ENCODE measurements at regions not wholly inside any gene's neighbourhood (a gene's known extent, or its start where the extent isn't known, plus 50 kb on each side); places are given as distances from the start of the nearest gene placed in this dataset.

GRCh38 chr7:9200626-9201025 is 767.2 kb downstream of the NXPH1 start:
- no peaks in the 10 kb centered on the region for H3K27me3 Mint-ChIP-seq (ENCODE audit: unreplicated experiment)
- TF ChIP-seq, protein P1, sequence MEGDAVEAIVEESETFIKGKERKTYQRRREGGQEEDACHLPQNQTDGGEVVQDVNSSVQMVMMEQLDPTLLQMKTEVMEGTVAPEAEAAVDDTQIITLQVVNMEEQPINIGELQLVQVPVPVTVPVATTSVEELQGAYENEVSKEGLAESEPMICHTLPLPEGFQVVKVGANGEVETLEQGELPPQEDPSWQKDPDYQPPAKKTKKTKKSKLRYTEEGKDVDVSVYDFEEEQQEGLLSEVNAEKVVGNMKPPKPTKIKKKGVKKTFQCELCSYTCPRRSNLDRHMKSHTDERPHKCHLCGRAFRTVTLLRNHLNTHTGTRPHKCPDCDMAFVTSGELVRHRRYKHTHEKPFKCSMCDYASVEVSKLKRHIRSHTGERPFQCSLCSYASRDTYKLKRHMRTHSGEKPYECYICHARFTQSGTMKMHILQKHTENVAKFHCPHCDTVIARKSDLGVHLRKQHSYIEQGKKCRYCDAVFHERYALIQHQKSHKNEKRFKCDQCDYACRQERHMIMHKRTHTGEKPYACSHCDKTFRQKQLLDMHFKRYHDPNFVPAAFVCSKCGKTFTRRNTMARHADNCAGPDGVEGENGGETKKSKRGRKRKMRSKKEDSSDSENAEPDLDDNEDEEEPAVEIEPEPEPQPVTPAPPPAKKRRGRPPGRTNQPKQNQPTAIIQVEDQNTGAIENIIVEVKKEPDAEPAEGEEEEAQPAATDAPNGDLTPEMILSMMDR (IDR thresholded peaks at IDR 0.05), result no peak

GRCh38 chr7:9201928-9202327 is 768.5 kb downstream of the NXPH1 start:
- Mint-ChIP-seq H3K4me3 (ENCODE audit: unreplicated experiment) (no peak overlapping the region), H3K4me1 (ENCODE audit: unreplicated experiment) (no peaks in the 10 kb centered on the region), H3K36me3 (ENCODE audit: unreplicated experiment) (no peaks in the 10 kb centered on the region), H3K27me3 (ENCODE audit: unreplicated experiment) (no peaks in the 10 kb centered on the region), H3K27ac (ENCODE audit: unreplicated experiment) (no peak overlapping the region), H3K9me3 (ENCODE audit: unreplicated experiment) (no peaks in the 10 kb centered on the region)
- DNase-seq (ENCODE audit: extremely low spot score, unreplicated experiment), result no peak
- TF ChIP-seq, protein P1 (IDR thresholded peaks at IDR 0.05), result no peak

More at GRCh38 chr7:9200626-9201025, 767.2 kb downstream of the NXPH1 start:
- Mint-ChIP-seq H3K27ac (ENCODE audit: unreplicated experiment) (no peak overlapping the region), H3K36me3 (ENCODE audit: unreplicated experiment) (no peaks in the 10 kb centered on the region), H3K9me3 (ENCODE audit: unreplicated experiment) (no peaks in the 10 kb centered on the region), H3K4me1 (ENCODE audit: unreplicated experiment) (no peaks in the 10 kb centered on the region), H3K4me3 (ENCODE audit: unreplicated experiment) (no peak overlapping the region)
- DNase-seq (ENCODE audit: extremely low spot score, unreplicated experiment), result no peak

DNA sequence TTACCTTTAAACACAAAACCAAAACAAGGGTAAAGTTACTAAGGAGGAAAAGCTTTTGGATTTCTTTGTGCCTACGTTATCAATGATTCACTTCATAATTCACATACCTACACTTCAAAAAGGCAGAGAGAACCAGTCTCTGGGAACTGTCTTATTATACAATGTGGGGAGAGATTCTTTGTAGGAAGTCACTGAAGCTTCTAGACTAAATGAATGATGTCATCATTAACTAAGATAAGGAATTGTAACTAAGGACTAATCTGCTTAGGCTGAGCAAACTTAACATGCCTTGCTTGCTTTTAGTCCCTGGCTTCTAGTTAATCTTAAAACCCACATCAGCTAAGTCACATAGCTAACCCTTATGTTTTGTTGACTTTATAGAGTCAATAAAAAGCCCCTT is 771.2 kb downstream of the NXPH1 start:
- no peak overlapping the region for H3K4me3 Mint-ChIP-seq (ENCODE audit: unreplicated experiment)
- no peaks in the 10 kb centered on the region for H3K9me3 Mint-ChIP-seq (ENCODE audit: unreplicated experiment)

DNA sequence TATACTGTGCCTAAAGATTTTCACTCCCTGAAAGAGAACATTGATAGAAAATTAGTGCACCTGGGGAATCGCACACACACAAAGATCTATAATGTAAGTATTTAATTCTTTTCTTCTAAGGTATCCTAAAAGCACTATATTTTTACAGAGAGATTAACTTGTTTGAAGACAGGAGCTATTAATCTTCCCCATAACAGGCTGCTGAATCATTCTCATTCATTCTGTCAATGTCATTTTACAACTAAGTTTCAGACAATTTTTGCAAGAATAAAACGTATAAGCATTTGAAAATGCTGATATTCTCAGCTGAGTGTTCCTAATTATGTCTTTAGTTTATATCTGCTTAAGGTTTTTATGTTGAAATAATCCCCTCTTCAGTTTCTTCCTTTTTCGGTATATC is 776.7 kb downstream of the NXPH1 start:
- no peaks in the 10 kb centered on the region for H3K27me3 Mint-ChIP-seq (ENCODE audit: unreplicated experiment)
- no peak overlapping the region for H3K27ac Mint-ChIP-seq (ENCODE audit: unreplicated experiment)
- no peak overlapping the region for H3K4me3 Mint-ChIP-seq (ENCODE audit: unreplicated experiment)
- H3K9me3 Mint-ChIP-seq (ENCODE audit: unreplicated experiment), result no peaks in the 10 kb centered on the region
- H3K36me3 Mint-ChIP-seq (ENCODE audit: unreplicated experiment), result no peaks in the 10 kb centered on the region
- DNase-seq (ENCODE audit: extremely low spot score, unreplicated experiment), result no peak
- TF ChIP-seq, protein P1 (IDR thresholded peaks at IDR 0.05), result no peak
- no peaks in the 10 kb centered on the region for H3K4me1 Mint-ChIP-seq (ENCODE audit: unreplicated experiment)

More for the DNA sequence above, 771.2 kb downstream of the NXPH1 start:
- Mint-ChIP-seq H3K36me3 (ENCODE audit: unreplicated experiment) (no peaks in the 10 kb centered on the region), H3K27ac (ENCODE audit: unreplicated experiment) (no peak overlapping the region), H3K4me1 (ENCODE audit: unreplicated experiment) (no peaks in the 10 kb centered on the region), H3K27me3 (ENCODE audit: unreplicated experiment) (no peaks in the 10 kb centered on the region)
- DNase-seq (ENCODE audit: extremely low spot score, unreplicated experiment), result no peak
- TF ChIP-seq, protein P1 (IDR thresholded peaks at IDR 0.05), result no peak

- TF ChIP-seq, protein P1 (IDR thresholded peaks at IDR 0.05), result no peak
- no peak overlapping the region for H3K4me3 Mint-ChIP-seq (ENCODE audit: unreplicated experiment)
- H3K36me3 Mint-ChIP-seq (ENCODE audit: unreplicated experiment), result no peaks in the 10 kb centered on the region
- H3K4me1 Mint-ChIP-seq (ENCODE audit: unreplicated experiment), result no peaks in the 10 kb centered on the region
- DNase-seq (ENCODE audit: extremely low spot score, unreplicated experiment), result no peak
- no peaks in the 10 kb centered on the region for H3K27me3 Mint-ChIP-seq (ENCODE audit: unreplicated experiment)
- H3K9me3 Mint-ChIP-seq (ENCODE audit: unreplicated experiment), result no peaks in the 10 kb centered on the region
- no peak overlapping the region for H3K27ac Mint-ChIP-seq (ENCODE audit: unreplicated experiment)
Observed at GRCh38 chr7:9217204-9217603, 783.8 kb downstream of the NXPH1 start.
